ENCODE measurements at regions not wholly inside any gene's neighbourhood (a gene's known extent, or its start where the extent isn't known, plus 50 kb on each side); places are given as distances from the start of the nearest gene placed in this dataset.

DNA sequence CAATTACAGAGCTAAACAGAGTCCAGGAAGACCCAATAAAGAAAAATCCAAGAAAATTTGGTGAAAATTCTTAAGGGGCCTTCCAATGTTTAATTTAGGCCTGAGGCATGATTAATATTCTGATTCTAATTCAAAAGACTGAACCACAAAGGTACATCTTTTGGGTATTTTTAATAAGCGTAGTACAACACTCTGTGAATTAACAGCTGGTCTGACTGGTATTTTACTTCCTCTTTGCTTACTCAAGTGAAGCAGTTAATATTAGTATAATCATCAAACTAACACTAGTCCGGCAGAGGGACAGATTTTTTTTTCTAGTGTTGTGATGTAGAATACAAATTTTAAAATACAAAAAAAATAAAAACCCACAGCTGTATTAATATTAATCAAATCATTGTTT lies 652.9 kb downstream of the NR4A2 start:
- TF ChIP-seq, protein P1, sequence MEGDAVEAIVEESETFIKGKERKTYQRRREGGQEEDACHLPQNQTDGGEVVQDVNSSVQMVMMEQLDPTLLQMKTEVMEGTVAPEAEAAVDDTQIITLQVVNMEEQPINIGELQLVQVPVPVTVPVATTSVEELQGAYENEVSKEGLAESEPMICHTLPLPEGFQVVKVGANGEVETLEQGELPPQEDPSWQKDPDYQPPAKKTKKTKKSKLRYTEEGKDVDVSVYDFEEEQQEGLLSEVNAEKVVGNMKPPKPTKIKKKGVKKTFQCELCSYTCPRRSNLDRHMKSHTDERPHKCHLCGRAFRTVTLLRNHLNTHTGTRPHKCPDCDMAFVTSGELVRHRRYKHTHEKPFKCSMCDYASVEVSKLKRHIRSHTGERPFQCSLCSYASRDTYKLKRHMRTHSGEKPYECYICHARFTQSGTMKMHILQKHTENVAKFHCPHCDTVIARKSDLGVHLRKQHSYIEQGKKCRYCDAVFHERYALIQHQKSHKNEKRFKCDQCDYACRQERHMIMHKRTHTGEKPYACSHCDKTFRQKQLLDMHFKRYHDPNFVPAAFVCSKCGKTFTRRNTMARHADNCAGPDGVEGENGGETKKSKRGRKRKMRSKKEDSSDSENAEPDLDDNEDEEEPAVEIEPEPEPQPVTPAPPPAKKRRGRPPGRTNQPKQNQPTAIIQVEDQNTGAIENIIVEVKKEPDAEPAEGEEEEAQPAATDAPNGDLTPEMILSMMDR (IDR thresholded peaks at IDR 0.05; ENCODE audit: low read length, missing control alignments) = no peak
- no peak for DNase-seq (ENCODE audit: low read depth)
- H3K4me3 ChIP-seq (replicated peaks; ENCODE audit: low read depth, low read length) = no peak overlapping the region

- no peak overlapping the region for H3K4me3 ChIP-seq (replicated peaks; ENCODE audit: low read depth, low read length)
- no peak for DNase-seq (ENCODE audit: low read depth)
- TF ChIP-seq, protein P1 (IDR thresholded peaks at IDR 0.05; ENCODE audit: low read length, missing control alignments) = no peak
These were observed 656.6 kb downstream of the NR4A2 start for GRCh38 chr2:155675920-155676319.

DNA sequence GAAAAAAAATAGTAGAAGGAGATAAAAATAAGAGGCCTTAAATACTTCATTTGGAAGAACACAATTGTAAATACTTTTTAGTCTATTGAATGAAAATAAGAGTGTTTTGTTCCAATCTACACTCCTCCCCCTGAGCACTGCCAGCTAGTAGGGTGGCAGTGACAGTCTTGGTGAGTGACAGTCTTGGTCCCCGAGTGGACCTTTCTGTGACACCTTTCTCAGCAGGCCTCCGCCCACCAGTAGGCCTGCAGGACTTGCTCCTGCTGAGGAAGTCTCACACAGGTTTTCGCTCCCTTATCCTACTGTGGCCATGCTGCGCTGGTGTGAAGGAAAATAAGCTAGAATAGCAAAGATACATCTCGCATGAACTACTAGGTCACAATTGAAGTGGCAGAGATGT lies 666.8 kb downstream of the NR4A2 start:
- TF ChIP-seq, protein P1 (IDR thresholded peaks at IDR 0.05; ENCODE audit: low read length, missing control alignments) = no peak
- H3K4me3 ChIP-seq (replicated peaks; ENCODE audit: low read depth, low read length) = no peak overlapping the region
- no peak for DNase-seq (ENCODE audit: low read depth)

- H3K4me3 ChIP-seq (replicated peaks; ENCODE audit: low read depth, low read length) = no peak overlapping the region
- no peak for DNase-seq (ENCODE audit: low read depth)
- TF ChIP-seq, protein P1 (IDR thresholded peaks at IDR 0.05; ENCODE audit: low read length, missing control alignments) = no peak
These were observed 669.3 kb downstream of the NR4A2 start for GRCh38 chr2:155663265-155663664.

GRCh38 chr2:155662224-155662623 lies 670.3 kb downstream of the NR4A2 start:
- no peak overlapping the region for H3K4me3 ChIP-seq (replicated peaks; ENCODE audit: low read depth, low read length)
- DNase-seq (ENCODE audit: low read depth) = no peak
- TF ChIP-seq, protein P1 (IDR thresholded peaks at IDR 0.05; ENCODE audit: low read length, missing control alignments) = no peak

GRCh38 chr2:155653176-155653575 lies 679.3 kb downstream of the NR4A2 start:
- no peak overlapping the region for H3K4me3 ChIP-seq (replicated peaks; ENCODE audit: low read depth, low read length)
- TF ChIP-seq, protein P1 (IDR thresholded peaks at IDR 0.05; ENCODE audit: low read length, missing control alignments) = no peak
- DNase-seq (ENCODE audit: low read depth) = no peak

GRCh38 chr2:155651851-155652250 lies 680.7 kb downstream of the NR4A2 start:
- TF ChIP-seq, protein P1 (IDR thresholded peaks at IDR 0.05; ENCODE audit: low read length, missing control alignments) = no peak
- DNase-seq (ENCODE audit: low read depth) = no peak
- no peak overlapping the region for H3K4me3 ChIP-seq (replicated peaks; ENCODE audit: low read depth, low read length)

Data from fibroblast of pulmonary artery (primary cell).